DOHH2 (cell line): ENCODE measurements at regions not wholly inside any gene's neighbourhood (a gene's known extent, or its start where the extent isn't known, plus 50 kb on each side); places are given as distances from the start of the nearest gene placed in this dataset.

Experiments used
- H3F3A ChIP-seq: fragments of 200-600 bp; sonication (generic), shearing (Covaris generic); 2 replicates; pipeline ENCODE4 v1.6.0; 2016; ENCODE audit warnings: antibody characterized with exemption, mild to moderate bottlenecking; ENCODE audit not compliant: control insufficient read depth, insufficient read depth
- H3K27ac ChIP-seq: fragments of 200-600 bp; sonication (generic); 2 replicates; pipeline ENCODE4 v1.5.1; 2014; ENCODE audit warnings: low read depth, mild to moderate bottlenecking, low read length, moderate library complexity
- H3K27me3 ChIP-seq: fragments of 200-600 bp; sonication (generic); 2 replicates; pipeline ENCODE4 v1.6.1; 2014; ENCODE audit warnings: mild to moderate bottlenecking, low read length, mixed read lengths; ENCODE audit not compliant: control insufficient read depth
- H3K36me3 ChIP-seq: fragments of 200-600 bp; sonication (generic); 2 replicates; pipeline ENCODE4 v1.6.1; 2014; ENCODE audit warnings: mild to moderate bottlenecking, low read length, moderate library complexity, mixed read lengths; ENCODE audit not compliant: control insufficient read depth
- H3K4me1 ChIP-seq: fragments of 200-600 bp; sonication (generic); 2 replicates; pipeline ENCODE4 v1.6.1; 2014; ENCODE audit warnings: mild to moderate bottlenecking, low read length, mixed read lengths; ENCODE audit not compliant: control insufficient read depth
- H3K4me2 ChIP-seq: fragments of 200-600 bp; sonication (generic); 2 replicates; pipeline ENCODE4 v1.6.0; 2014; ENCODE audit warnings: mild to moderate bottlenecking, low read length, moderate library complexity
- H3K4me3 ChIP-seq: fragments of 200-600 bp; sonication (generic); 2 replicates; pipeline ENCODE4 v1.5.1; 2014; ENCODE audit warnings: mild to moderate bottlenecking, low read length, mixed read lengths
- H3K79me2 ChIP-seq: fragments of 200-600 bp; sonication (generic); 2 replicates; pipeline ENCODE4 v1.6.1; 2014; ENCODE audit warnings: mild to moderate bottlenecking, low read length, mixed read lengths; ENCODE audit not compliant: control insufficient read depth
- H3K9me2 ChIP-seq: fragments of 200-600 bp; sonication (generic); replicated peaks from 2 replicates; pipeline ENCODE4 v1.6.1; 2014; ENCODE audit warnings: mild to moderate bottlenecking, low read length, mixed read lengths; ENCODE audit not compliant: control insufficient read depth
- H3K9me3 ChIP-seq: fragments of 200-600 bp; sonication (generic); 2 replicates; pipeline ENCODE4 v1.6.1; 2014; ENCODE audit warnings: antibody characterized with exemption, low read length, mixed read lengths; ENCODE audit not compliant: control insufficient read depth, insufficient read depth
- H4K20me1 ChIP-seq: fragments of 200-600 bp; sonication (generic); 2 replicates; pipeline ENCODE4 v1.6.0; 2014; ENCODE audit warnings: low read depth, mild to moderate bottlenecking, antibody characterized with exemption, low read length, moderate library complexity; ENCODE audit not compliant: control insufficient read depth, insufficient read depth
- CTCF ChIP-seq: fragments of 200-600 bp; sonication (generic); IDR thresholded peaks from one replicate; pipeline ENCODE4 v1.5.1; 2014; ENCODE audit warnings: antibody characterized with exemption, mild to moderate bottlenecking, low read depth, low read length; ENCODE audit not compliant: poor library complexity, severe bottlenecking
- EZH2phosphoT487 ChIP-seq: fragments of 200-600 bp; sonication (generic); IDR thresholded peaks from 2 replicates; pipeline ENCODE4 v1.6.1; 2017; ENCODE audit warnings: borderline replicate concordance, mild to moderate bottlenecking, antibody characterized with exemption, low read length, moderate library complexity, mixed read lengths

GRCh38 chr5:91315701-91316100 lies 67.4 kb downstream of the ARRDC3 start:
- H4K20me1 ChIP-seq: no peaks in the 10 kb centered on the region
- 0 out of 2 replicates have a peak, but pooled peaks cover 2% of the 10 kb centered on the region for H3F3A ChIP-seq
- no peak overlapping the region for H3K27ac ChIP-seq
- no peaks in the 10 kb centered on the region for H3K9me3 ChIP-seq
- no peak overlapping the region for H3K4me3 ChIP-seq
- no peaks in the 10 kb centered on the region for H3K36me3 ChIP-seq
- H3K27me3 ChIP-seq: no peaks in the 10 kb centered on the region
- no peak for TF ChIP-seq CTCF
- TF ChIP-seq EZH2phosphoT487: no peak
- H3K4me1 ChIP-seq: peaks cover 44% of the 10 kb centered on the region
- no peaks in the 10 kb centered on the region for H3K79me2 ChIP-seq
- no peaks in the 10 kb centered on the region for H3K9me2 ChIP-seq
- H3K4me2 ChIP-seq: peak overlapping the region; percentile 17; the same call in 1 of the 2 replicates

- Histone ChIP-seq H3K9me3 (no peaks in the 10 kb centered on the region), H3F3A (0 out of 2 replicates have a peak, but pooled peaks cover 2% of the 10 kb centered on the region), H3K9me2 (no peaks in the 10 kb centered on the region), H3K4me1 (peaks cover 42% of the 10 kb centered on the region), H3K27ac (no peak overlapping the region), H4K20me1 (no peaks in the 10 kb centered on the region), H3K4me2 (peak overlapping the region; percentile 0; the same call in 1 of the 2 replicates), H3K79me2 (no peaks in the 10 kb centered on the region), H3K4me3 (no peak overlapping the region), H3K27me3 (no peaks in the 10 kb centered on the region), H3K36me3 (no peaks in the 10 kb centered on the region)
- TF ChIP-seq EZH2phosphoT487 (no peak), CTCF (no peak)
Observed at GRCh38 chr5:91313757-91314673, 69.1 kb downstream of the ARRDC3 start.

- H3K36me3 ChIP-seq: no peaks in the 10 kb centered on the region
- peaks cover 42% of the 10 kb centered on the region for H3K4me1 ChIP-seq
- H3K9me2 ChIP-seq: no peaks in the 10 kb centered on the region
- no peaks in the 10 kb centered on the region for H3K9me3 ChIP-seq
- no peak overlapping the region for H3K4me3 ChIP-seq
- no peak overlapping the region; the same call in 1 of the 2 replicates for H3K4me2 ChIP-seq
- no peaks in the 10 kb centered on the region for H4K20me1 ChIP-seq
- H3K79me2 ChIP-seq: no peaks in the 10 kb centered on the region
- no peaks in the 10 kb centered on the region for H3K27me3 ChIP-seq
- no peak for TF ChIP-seq EZH2phosphoT487
- TF ChIP-seq CTCF: no peak
- H3K27ac ChIP-seq: no peak overlapping the region
- H3F3A ChIP-seq: 0 out of 2 replicates have a peak, but pooled peaks cover 2% of the 10 kb centered on the region
Observed at GRCh38 chr5:91312698-91313097, 70.4 kb downstream of the ARRDC3 start.
